HG03442 (cell line): ENCODE measurements at regions not wholly inside any gene's neighbourhood (a gene's known extent, or its start where the extent isn't known, plus 50 kb on each side); places are given as distances from the start of the nearest gene placed in this dataset.

Source experiments
- ATAC-seq: cut with Tn5 transposase; IDR thresholded peaks from one replicate; pipeline ENCODE4 v1.9.1; 2021; ENCODE audit warnings: mild to moderate bottlenecking, moderate library complexity; ENCODE audit not compliant: unreplicated experiment

DNA sequence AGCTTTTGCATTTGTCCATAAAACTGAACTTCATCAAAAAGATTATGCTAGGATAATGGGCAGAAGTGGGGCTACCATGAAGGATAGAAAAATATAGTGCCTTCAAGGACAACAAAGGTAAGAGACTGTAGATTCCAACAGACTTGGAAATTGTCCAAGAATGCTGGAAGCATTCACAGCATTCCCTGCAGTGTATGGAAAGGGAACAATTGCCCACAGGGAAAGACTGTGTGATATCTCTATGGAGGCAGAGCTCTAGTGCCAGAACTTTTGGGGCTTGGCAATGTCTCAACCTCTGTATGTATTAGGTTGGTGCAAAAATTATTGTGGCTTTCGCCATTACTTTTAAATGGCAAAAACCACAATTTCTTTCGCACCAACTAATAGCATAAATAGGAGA lies 1598.8 kb upstream of the MIR17HG start:
- ATAC-seq: no peak

DNA sequence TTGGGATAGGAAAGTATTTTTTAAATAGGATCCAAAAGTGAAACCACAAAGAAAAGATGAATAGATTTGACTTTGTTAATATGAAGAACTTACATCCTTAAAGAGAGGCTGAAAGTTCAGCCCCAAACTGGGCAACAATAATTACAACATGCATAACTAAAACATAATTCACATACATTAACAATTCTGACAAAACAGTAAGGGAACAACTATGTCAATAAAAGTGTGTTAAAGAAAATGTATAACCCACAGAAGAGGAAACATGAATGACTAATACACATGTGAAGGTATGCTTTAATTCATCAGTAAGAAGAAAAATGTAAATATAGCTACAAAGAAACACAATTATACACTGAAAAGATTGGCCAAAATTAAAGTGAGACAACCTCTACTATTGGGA lies 1597.6 kb upstream of the MIR17HG start:
- ATAC-seq: no peak

DNA sequence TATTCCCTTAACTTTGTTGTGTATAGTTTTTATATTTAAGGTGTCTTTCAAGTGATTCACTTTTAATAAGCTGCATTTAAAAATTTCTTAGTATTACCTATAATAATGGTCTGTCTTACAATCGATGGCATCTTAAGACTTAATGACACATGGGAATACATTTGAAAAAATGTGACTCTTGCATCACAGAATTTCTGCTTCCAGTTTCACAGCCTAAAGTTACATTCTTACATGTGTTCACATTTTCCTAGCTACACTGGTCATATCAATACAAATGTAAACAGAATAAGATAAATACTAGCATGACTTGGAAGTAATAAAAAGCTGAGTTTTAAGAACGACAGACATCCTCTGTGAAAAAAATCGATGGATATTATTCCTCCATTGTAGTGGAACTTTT lies 1597.1 kb upstream of the MIR17HG start:
- no peak for ATAC-seq

DNA sequence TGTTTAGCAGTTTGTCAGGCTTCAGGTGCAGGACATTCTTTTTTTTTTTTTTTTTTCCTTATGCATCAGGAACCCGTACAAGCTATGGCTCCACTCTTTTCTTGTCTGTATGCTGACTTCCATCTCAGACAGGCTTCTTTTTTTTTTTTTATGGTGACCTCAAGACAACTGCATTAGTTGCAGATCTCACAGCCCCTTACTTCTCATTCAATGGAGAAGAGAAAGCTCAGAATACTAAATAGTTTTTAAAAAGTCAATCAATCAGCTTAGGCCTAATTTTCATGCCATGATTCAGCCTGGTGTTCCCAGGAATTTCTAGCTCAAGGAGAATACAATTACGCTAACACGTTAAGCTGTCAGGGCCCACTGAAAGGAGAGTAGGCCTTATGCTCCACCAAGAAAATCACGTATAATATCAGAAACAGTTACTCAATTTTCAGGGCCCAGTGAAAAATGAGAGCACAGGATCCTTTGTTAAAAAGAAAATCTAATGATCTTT lies 1596.0 kb upstream of the MIR17HG start:
- no peak for ATAC-seq

DNA sequence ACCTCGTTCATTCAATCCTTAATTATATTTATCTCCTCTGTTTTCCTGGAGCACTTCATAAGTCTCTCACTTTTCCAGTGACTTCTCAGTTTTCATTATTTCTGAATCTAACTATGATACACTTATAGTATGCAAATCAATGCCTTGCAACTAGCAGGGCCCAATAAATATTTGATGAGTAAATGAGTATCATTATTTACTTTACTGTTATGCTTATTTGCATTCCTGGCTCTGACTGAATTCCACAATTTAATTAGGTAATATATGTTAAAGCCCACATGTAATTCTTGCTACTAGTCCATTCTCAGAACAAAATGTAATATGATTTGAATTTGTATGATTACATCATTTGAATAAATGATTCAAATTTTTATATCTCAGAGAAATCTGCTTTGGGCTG lies 1595.1 kb upstream of the MIR17HG start:
- no peak for ATAC-seq

DNA sequence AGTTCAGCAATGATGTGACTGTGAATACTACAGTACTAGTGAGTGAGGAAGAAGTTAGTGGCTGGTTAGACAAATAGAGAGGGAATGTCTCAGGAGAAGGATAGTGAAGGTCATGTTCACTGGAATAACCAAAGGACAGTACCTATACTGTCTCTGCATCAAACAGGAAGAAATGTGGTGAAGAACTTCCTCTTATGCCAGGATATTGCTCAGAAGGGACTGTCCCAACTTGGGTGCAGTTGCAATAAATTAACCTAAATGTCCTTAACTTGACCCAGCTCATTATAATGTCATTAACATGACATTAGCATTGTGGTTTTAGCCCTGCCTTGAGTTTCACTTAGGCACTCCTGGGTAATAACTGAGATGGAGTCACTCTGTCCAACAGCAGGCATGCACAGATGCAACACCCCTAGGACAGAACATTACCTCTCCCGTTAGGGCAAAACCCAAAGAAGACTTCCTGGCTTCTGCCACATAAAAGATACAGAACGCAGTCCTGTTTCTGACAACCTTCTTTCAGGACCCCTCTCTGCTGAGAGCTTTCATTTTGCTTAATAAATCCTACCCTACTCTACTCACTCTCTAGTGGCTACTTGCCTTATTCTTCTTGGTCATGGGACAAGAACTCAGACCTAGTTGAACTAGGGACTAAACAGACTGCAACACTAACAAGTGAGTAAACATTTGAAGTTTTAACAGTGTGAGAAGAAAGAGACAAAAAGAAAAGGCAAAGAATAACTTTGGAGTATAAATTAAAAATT lies 1591.6 kb upstream of the MIR17HG start:
- ATAC-seq: no peak

DNA sequence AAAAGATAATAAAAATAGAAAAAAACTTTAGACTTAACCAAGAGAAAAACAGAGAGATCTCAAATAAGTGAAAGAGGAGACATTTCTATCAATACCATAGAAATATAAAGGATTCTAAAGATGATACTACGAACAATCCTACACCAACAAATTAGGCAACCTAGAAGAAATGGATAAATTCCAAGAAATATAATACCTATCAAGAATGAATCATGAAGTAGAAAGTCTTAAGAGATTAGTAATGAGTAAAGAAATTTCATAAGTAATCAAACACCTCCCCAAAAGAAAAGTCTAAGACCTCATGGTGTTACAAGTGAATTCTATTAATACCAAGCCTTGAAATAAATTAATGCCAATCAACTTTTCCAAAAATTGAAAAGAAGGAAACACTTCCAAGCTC lies 1584.5 kb upstream of the MIR17HG start:
- no peak for ATAC-seq

DNA sequence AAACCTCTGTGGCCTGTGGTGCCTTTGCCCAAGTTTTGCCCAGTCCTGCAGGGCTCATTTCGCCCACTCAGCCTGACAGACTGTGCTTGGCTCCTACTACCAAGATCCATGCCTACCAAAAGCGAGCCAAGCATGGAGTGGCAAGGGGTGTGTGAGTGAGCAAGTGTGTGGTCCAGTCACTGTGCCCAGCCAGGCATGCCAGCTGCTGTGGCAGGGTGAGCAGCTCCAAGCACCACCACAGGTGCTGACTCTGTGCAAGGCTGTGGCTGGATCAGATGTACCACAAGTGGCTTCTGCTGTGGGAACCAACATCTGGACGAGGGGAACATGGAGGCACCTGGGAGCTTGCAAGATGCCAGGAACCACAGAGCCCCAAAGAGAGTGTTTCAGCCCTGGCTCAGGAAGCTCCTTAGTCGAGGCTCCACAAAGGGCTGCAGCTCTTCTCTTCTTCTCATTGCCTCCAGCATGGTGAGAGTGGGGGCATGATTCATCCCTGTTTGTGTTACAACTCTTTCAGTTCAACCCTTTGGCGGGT lies 1564.2 kb upstream of the MIR17HG start:
- ATAC-seq: no peak

DNA sequence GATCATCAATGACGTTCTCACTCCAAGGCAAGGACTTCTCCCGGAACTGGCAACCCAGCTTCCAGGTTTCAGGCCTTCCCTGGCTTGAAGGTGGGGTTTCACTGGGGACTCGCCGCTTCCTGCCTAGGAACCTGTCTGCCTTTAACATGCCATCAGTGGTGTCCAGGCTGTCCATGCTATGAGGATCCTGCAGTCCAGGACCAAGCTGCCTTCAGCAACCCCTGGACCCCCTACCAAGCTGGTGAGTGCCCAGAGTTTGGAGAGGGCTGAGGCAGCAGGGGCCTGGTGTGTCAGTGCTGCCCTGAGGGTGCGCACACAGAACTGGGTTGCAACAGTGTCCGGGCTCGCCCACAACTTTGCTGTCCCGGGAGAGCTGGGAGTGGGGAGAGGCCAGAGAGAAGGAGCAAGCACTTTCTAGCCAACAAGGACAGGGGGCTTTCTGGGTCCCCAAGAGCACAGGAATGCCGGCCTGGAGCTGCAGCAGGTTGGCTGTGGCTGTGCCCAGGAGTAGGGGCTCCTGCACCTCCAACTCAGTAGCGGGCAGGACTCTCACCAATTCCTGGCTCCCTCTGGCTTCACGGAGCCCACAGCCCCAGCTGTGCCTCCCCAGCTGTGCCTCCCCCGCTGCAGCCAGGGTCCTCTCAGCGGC lies 1563.2 kb upstream of the MIR17HG start:
- ATAC-seq: no peak

DNA sequence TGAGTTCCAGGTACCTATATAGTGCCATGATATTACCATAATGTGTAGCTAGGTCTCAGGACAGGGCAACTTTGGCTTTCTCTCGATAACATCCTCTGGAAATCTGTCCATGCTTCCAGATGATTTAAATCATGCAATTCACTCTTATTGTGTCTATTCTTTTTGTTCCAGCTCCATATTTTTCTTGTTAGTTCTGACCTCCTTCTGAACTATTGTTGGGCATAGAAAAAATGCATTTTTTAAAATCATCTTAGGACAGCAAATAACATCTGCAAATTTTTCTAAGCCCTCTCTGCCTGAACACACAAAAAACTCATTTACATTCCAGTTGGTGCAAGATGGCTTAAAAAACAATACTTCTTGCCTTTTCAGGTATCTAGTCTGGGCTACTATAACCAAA lies 1561.0 kb upstream of the MIR17HG start:
- no peak for ATAC-seq

DNA sequence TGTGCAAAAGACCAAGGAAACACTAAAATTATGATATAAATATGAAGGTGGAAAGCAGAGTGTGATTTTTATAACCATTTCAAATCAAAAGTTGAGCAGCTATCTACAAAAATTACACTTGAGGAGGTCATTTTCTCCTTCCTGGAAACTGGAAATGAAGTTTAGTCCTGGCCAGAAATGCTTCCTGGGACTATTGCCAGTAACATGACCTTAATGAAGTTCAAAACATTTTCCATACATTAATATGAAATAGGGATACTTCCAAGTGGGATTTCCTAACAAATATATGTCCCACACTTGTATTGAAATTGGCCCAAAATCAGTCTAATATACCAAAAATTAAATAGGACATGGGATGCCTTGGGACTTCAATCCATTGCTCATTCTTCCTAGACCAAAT lies 1556.8 kb upstream of the MIR17HG start:
- no peak for ATAC-seq

DNA sequence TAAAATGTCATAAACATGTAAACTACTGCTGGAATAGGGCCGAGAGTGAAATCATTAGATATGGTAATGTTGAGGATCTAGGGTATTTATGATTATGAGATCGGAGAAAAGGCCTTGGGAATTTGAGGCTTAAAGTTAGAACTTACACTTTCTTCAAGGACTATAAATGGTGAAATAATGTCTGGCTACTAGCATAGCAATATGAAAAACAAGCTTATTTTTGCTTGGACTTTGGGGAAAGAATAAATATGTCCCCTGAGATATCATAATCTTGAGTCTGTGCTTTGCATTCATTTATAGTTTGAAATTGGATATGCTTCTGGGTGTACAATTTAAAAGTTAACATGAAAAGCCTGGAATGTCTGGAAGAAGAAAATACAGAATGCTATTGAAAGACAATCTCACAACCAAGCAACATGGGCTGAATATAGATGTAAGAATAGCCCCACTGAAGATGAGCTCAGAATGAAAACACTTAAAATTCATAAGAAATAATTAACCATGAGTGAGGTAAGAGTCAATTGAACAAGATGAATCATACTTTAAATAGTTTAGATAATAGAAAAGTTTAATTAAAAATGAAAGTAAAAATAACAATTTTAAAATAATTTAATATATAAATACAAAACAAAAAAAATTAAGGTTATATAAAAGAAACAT lies 1555.4 kb upstream of the MIR17HG start:
- ATAC-seq: no peak

DNA sequence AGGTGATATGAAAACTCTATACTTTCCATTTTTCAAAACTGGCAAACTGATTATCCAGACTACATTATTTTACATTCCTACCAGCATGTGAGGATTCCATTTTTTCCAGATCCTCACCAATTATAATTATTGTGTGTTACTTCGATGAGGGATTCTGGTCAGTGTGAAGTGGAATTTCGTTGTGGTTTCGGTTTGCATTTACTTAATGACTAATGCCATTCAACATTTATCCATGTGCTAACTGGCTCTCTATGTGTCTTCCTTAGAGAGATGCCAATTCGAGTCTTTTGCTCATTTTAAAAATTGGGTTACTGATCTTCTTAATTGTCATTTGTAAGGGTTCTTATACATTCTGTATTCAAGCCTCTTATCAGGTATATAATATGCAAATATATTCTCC lies 1551.3 kb upstream of the MIR17HG start:
- ATAC-seq: no peak

DNA sequence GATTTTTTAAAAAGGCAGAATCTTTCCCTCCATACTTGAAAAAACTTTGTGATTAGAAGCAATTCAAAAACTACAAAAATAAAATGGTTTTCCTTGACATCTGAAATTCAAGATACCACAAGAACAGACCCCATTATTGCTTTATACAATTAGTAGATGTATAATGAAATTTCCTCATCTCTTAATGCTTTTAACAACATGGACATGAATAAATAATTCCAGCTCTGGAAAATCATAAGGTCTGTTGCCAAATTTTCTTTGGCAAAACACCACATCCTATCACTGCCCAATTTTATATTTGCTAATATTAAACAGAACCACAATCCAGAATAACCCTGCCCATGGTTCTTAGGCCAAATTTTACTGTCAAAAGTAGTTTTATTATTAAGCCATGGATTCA lies 1543.6 kb upstream of the MIR17HG start:
- ATAC-seq: no peak

DNA sequence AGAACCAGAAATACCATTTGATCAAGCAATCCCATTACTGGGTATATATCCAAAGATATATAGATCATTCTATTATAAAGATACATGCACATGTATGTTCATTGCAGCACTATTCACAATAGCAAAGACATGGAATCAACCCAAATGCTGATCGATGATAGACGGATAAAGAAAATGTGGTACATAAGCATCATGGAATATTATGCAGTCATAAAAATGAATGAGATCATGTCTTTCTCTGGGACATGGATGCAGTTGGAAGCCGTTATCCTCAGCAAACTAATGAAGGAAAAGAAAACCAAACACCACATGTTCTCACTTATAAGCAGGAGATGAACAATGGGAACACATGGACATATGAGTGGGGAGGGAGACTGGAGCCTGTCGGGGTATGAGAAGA lies 1540.9 kb upstream of the MIR17HG start:
- ATAC-seq: no peak

DNA sequence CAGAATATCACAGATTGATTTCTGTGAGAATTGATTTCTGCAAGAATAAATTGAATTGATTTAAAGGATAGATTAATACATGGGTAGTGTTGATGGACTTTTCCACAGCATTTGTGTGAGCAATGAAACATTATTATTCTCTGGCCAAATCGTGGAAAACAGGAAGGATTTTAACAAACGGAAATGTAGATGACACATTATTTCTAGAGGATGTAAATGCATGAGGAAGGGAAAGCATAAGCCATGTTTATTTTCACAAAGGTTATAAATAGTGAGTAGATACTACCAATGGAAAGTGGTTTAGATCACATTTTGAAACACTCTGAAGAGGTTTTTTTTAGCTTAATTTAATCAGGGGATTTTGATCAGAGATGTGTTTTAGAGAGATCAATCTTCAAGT lies 1534.6 kb upstream of the MIR17HG start:
- no peak for ATAC-seq

DNA sequence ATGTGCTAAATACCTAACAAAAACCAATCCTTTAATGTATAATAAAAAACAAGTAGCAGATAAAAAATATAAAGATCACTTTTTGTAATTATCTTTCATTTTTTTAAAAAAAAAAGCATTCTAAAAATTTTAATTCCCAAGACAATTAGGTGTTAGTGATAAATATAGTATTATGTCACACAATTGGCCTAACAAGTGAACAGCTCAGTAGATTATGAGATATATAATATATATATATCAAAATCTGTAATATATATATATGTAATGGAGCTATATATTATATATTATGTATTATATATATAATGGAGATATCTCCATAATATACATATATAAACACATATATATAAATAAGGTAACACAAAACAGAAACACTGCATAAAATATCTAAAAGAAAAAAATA lies 1531.1 kb upstream of the MIR17HG start:
- no peak for ATAC-seq

DNA sequence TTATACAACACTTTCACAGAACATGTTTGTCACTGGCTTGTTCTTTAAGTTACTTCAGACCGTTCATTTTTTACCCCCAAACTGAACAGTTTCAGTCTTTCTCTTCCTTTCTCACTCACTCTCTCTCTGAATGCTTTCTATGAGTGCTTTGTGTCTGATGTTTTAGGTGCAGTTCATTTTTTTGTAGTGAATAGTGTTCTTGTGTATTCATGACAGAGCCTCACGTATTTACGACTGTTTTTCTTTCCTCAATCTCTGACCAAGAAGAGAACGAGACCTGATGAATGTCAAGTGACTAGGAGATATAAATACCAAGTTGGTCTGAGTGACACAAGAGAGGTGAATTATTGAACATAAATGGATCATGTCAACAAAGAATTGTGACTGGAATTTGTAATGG lies 1525.0 kb upstream of the MIR17HG start:
- ATAC-seq: no peak

DNA sequence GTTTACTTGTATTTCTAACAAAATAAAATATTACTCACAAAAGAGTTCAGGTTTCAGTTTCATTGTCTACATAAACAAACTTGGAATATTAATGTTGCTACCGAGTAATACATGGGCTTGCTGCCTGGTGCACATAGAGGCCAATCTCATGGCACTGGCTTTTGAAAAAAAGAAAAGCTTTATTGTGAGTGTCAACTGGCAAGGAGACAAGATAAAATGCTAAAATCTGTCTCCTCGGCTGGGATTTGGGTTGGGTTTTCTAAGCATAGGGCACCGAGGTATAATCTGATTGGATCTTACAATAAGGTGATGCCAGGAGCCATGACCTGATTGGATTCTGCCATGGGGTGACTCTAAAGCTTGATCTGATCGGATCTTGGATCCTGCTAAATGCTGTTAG lies 1519.9 kb upstream of the MIR17HG start:
- no peak for ATAC-seq

DNA sequence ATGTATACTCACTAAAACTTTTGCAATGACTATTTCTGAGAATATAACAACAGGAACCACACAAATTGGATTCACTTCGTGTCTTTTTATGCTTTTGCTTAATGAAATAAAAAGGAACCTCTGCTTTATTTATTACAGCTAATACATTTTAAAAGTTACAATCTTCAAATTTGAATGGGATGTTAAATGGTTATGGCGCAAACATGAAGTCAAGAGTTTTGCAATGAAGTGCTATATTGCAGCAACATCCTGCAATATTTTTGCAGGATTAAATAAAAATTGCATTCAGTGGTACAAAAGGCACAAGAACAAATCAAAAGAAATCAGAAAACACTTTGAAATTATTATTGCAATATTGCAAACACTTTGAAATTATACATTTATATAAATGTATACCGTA lies 1519.0 kb upstream of the MIR17HG start:
- no peak for ATAC-seq

DNA sequence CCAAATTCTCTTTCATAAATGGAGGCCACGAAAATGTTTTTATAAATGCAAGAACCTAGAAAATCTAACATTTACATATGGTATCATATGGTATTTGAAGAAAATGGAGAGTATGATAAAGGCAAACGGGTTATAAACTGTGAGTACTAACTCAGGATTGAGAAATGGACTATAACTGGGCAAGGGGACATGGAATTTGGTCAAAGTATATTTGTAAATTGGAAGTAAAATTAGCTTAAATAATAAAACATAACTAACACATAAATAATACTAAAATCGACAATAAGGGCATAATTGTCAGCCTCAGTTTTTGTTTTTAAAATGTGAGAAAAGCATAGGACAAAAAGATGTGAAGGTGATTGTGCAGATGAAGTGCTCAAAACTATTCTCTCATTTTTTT lies 1516.3 kb upstream of the MIR17HG start:
- no peak for ATAC-seq

DNA sequence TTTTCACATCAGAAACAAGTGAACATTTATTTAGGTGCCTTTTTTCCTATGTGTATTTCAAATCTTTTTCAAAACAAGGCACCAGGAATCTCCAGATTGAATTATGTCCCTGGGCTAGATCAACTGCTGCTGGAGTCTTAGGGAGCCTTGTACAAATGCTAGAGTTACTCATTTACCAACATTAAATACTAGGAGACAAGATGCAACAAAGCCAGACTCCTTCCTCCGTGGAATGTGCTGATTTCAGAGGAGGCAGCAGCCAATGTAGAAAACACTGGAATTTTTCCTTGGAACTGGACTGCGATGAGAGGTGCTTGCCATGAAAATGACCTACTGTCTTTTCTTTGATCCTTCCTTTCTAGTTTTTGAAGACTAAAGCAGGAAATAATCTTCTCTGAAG lies 1514.7 kb upstream of the MIR17HG start:
- no peak for ATAC-seq
